GM18511 (cell line): ENCODE measurements at regions not wholly inside any gene's neighbourhood (a gene's known extent, or its start where the extent isn't known, plus 50 kb on each side); places are given as distances from the start of the nearest gene placed in this dataset.
"Not testable (repeated sequence)": the region's sequence is repeated elsewhere in the genome, so short reads cannot be mapped to it uniquely, and the experiment has no call there.

ENCODE experiments used
- ATAC-seq: cut with Tn5 transposase; IDR thresholded peaks from one replicate; pipeline ENCODE4 v1.9.1; 2021; ENCODE audit warnings: mild to moderate bottlenecking, moderate library complexity; ENCODE audit not compliant: unreplicated experiment

DNA sequence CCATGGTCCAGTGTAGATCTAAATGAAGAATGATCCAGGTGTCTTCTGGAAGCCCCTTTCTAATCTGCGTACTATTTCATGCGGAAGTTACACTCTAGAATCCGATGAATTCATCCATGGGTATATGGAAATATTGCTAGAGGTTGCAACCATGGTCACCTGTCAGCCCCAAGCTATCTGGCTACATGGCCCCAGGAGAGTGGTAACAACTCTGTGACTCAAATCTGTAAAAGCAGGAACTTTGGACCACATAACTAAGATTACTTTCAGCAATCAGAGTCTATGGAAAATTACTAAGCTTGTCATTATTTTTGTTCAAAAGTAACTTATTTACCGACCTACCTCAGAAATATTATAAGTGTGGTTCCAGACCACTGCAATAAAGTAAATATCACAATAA is 150.6 kb upstream of the MED14 start:
- no peak for ATAC-seq

- no peak for ATAC-seq
Measured at GRCh38 chrX:40887476-40887875, 152.1 kb upstream of the MED14 start.

DNA sequence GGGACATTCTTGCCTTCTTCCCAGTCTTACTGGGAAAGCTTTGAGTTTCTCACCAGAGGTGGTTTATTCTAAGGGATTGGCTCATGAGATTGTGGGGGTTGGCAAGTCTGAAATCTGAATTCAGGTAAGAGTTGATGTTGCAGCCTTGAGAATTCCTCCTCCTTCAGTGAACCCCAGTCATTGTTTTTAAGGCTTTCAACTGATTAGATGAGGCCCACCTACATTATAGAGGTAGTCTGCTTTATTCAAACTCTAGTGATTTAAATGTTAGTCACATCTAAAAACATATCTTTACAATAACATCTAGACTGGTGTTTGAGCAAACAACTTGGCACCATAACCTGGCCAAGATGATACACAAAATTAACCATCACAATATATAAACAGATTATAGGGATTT is 156.5 kb upstream of the MED14 start:
- ATAC-seq = no peak

DNA sequence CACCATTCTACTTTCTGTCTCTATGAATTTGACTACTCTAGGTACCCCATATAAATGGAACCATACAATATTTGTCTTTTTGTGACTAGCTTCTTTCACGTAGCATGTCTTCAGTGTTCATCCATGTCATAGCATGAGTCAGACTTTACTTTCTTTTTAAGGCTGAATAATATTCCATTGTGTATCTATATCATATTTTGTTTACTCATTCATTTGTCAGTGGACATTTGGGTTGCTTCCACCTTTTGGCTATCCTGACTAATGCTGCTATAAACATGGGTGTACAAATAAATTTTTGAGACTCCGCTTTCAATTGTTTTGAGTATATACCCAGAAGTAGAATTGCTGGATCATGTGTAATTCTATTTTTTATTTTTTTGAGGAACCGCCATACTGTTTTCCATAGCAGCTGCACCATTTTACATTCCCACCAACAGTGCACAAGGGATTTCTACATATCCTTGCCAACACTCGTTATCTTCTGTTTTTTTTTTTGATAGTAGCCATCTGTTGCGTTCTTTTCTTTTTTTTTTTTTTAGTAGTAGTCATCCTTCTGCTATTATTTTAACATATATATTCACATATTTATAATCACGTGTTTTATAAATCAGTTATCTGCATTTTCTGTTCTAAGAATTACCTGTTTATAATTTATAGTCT is 158.0 kb upstream of the MED14 start:
- no peak for ATAC-seq

DNA sequence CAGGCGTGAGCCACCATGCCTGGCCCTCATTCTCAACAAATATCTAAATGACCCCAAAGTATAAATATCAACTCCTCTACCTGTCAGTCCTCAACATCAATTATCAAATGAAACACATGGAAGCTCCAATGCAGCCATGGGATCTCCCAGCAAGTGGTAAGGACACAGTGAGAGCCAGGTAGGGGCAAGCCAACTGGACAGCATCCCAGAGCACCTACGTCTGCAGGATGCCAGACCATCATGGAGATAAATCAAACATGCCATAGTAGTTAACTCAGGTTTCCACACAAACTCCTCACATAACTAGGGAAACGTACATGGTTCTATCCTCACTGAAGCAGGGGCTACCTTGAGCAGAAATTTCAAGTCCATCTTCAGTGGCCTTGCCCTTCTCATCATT is 159.9 kb upstream of the MED14 start:
- ATAC-seq = no peak

- no peak for ATAC-seq
Measured at GRCh38 chrX:40897718-40898270, 162.5 kb upstream of the MED14 start.

DNA sequence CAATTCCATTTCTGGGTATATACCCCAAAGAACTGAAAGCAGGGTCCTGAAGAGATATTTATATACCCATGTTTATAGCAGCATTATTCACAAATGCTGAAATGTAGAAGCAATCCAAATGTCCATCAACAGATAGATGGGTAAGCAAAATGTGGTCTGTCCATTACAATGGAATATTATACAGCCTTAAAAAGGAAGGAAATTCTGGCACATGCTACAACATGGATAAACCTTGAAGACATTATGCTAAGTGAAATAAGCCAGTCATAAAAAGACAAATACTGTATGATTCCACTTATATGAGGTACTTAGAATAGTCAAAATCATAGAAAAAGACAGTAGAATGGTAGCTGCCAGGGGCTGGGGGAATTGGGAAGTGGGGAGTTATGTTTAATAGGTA is 169.4 kb upstream of the MED14 start:
- ATAC-seq = not testable (repeated sequence)

DNA sequence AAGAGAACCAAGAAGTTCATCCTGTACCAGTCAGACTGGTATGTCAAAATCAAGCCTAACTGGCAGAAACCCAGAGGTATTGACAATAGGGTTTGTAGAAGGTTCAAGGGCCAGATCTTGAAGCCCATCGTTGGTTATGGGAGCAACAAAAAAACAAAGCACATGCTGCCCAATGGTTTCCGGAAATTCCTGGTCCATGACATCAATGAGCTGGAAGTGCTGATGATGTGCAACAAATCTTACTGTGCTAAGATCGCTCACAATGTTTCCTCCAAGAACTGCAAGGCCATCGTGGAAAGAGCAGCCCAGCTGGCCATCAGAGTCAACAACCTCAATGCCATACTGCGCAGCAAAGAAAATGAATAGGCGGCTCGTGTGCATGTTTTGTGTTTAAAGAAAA is 172.7 kb upstream of the MED14 start:
- ATAC-seq = no peak

DNA sequence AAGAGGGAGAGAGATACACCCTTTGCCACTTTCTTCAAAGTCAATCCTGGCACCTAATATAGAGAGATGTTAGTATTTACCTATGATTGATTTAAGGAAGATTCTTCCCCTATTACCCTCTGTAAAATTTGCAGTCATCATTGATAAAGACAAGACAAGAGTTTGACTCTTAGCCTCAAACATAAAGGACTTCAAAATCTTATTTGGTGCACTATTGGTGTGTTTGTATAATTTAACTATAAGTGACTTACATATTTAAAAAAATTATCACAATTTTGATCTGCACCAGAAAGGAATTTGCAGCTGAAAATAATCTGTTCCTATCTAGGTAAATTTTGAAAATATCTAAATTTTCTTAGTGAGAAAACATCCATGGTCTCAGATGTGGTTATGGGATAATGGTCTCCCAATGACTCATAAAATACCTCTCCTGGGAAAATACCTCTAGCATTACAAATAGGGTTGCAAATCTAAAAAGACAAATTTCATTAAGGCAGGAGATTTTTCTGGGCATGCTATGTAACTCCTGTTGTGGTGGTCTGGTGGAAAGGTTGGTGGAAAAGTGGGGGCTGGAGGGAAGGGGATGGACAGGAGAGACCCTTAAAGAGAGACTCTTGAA is 173.6 kb upstream of the MED14 start:
- no peak for ATAC-seq

GRCh38 chrX:40912166-40912565 is 173.1 kb upstream of the USP9X start:
- ATAC-seq = no peak

GRCh38 chrX:40912576-40912975 is 172.7 kb upstream of the USP9X start:
- ATAC-seq = no peak

DNA sequence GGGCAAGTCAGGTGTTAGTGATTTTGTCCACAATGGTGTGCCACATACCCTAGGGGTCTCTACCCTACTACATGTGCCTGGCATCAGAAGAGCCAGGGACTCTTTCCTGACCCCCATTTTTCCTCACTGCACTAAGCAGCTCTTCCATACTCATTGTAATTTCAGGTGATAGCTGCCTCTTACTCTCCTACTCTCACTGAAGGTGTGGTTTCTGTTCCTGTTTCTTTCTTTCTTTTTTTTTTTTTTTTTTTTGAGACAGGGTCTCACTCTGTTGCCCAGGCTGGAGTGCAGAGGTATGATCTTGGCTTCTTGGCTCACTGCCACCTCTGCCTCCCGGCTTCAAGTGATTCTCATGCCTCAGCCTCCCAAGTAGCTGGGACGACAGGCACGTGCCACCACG is 164.9 kb upstream of the USP9X start:
- ATAC-seq = no peak

GRCh38 chrX:40922307-40922706 is 162.9 kb upstream of the USP9X start:
- ATAC-seq = no peak

- ATAC-seq = not testable (repeated sequence)
Measured at GRCh38 chrX:40926739-40927427, 158.4 kb upstream of the USP9X start.

- ATAC-seq = no peak
Measured at GRCh38 chrX:40928076-40928475, 157.2 kb upstream of the USP9X start.

DNA sequence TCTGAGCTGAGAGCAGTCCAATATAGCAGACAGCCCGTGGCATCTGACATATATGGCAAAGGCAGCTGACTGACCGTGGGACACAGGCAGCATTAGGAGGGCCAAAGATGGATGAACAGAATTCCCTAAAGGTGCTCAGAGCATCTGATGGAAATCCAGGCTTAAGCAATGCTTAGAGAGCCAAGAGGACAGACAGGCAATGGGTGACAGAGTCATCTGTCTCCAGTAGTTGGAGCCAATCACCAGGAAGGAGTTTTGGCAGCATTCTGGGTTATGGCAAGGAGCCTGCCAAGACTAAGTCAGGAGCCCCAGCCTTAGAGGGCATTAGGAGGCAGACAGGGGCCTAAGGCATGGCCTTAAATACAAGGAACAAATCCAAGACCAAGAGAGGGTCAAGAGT is 153.3 kb upstream of the USP9X start:
- no peak for ATAC-seq

DNA sequence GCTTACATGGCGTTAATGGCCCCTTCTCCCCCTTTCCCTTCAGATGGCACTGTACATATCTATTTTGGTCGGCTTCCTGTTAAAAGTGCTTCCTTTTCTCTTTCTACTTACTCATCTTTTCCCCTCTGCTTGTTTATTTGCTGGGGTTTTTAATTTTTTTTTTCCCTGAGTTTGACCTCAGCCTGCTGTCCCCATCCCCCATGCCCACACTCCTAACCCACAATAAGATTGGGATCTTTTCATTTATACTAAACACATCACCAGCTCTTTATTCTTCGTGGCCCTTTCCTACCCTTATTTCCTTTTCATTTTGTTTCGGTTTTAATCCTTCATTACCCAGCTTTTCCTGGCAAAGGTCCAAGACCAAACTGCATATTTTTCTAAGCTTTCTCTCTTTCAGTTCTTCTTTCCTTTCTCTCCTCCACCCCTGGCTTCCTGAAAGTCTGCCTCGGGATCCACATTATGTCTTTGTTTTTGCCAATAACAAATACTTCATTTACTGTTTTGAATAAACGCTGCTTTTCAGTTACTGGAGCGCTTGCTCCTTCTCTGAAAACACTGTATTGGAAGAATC is 152.0 kb upstream of the USP9X start:
- no peak for ATAC-seq

- ATAC-seq = no peak
Measured at GRCh38 chrX:40933706-40934425, 151.4 kb upstream of the USP9X start.

DNA sequence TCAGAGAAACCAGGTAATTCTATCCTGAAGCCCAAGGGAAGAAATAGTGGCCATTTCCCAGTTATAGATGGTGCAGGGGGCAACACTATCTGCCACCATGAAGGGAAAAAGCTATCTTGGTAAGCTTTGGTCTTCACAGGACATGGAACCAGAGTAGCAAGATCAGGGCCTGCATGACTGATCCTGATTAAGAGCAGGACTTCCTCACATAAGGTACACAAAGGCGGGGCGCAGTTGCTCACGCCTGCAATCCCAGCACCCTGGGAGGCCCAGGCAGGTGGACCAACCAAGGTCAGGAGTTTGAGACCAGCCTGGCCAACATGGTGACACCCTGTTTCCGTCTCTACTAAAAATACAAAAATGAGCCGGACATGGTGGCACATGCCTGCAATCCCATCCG is 148.4 kb upstream of the USP9X start:
- ATAC-seq = no peak

DNA sequence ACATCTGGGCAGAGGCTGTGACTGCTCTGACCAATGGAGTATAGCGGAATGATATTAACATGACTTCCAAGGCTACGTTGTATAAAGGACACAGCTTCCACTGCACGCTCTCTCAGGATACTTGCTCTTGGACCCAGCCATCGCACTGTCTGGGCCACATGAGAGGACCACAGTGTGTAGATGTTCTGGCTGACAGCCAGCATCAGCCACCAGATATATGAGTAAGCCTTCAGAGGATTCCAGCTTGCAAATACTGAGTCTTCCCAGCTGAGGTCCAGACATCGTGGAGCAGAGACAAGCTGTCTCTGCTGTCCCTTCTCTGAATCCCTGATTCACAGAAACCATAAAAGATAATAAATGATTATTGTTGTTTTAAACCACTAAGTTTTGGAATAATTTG is 146.8 kb upstream of the USP9X start:
- ATAC-seq = no peak

DNA sequence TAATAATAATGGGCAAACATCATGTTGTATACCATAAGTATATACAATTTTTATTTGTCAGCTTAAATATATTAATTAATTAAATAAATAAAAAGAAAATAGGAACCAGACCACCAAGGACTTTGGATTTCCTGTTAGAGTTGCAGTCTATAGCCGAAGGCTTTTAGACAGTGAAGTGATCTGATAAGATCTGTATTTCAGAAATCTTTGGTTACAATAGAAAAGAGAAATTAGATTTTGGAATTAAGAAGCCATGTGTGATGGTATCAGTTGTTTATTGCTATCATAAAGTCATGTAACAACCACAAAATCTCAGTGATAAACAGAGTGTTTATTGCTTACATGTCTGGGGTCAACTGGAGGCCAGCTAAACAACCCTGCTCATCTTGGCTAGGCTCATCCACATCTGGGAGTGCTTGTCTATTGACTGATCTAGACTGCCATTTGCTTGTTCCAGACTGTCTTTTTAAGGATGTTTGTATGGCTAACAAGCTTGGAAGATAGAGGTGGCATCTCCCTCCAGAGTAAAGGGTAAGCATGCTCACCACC is 142.1 kb upstream of the USP9X start:
- no peak for ATAC-seq
